GM12875 (cell line): ENCODE measurements at regions not wholly inside any gene's neighbourhood (a gene's known extent, or its start where the extent isn't known, plus 50 kb on each side); places are given as distances from the start of the nearest gene placed in this dataset.
A peak's percentile ranks its signal among the peaks of the same experiment; 100 is the strongest.

ENCODE experiments used
- H3K4me3 ChIP-seq: one replicate; pipeline ENCODE4 v1.5.1; 2011; ENCODE audit warnings: low read depth, low read length, control low read depth
- CTCF ChIP-seq: IDR thresholded peaks from 2 replicates; pipeline ENCODE4 v1.5.1; 2011; ENCODE audit warnings: low read depth, mild to moderate bottlenecking, control low read depth, inconsistent platforms, low read length, moderate library complexity, borderline replicate concordance; ENCODE audit not compliant: insufficient read depth

- TF ChIP-seq CTCF: peak; percentile 19; the same call in 1 of the 2 replicates
- no peak overlapping the region for H3K4me3 ChIP-seq
These were observed 58.3 kb upstream of the EEA1 start for GRCh38 chr12:92987362-92987761.

- TF ChIP-seq CTCF: no peak
- no peak overlapping the region for H3K4me3 ChIP-seq
These were observed 58.9 kb upstream of the EEA1 start for GRCh38 chr12:92987846-92988621.

GRCh38 chr12:92988622-92989130 is 59.6 kb upstream of the EEA1 start:
- TF ChIP-seq CTCF: no peak
- H3K4me3 ChIP-seq: no peak overlapping the region

- H3K4me3 ChIP-seq: no peak overlapping the region
- TF ChIP-seq CTCF: no peak
These were observed 60.8 kb upstream of the EEA1 start for GRCh38 chr12:92989715-92990484.

- no peak overlapping the region for H3K4me3 ChIP-seq
- TF ChIP-seq CTCF: no peak
These were observed 62.0 kb upstream of the EEA1 start for GRCh38 chr12:92991134-92991533.

- TF ChIP-seq CTCF: no peak
- H3K4me3 ChIP-seq: no peak overlapping the region
These were observed 62.9 kb upstream of the EEA1 start for GRCh38 chr12:92992041-92992440.
